ENCODE measurements at regions not wholly inside any gene's neighbourhood (a gene's known extent, or its start where the extent isn't known, plus 50 kb on each side); places are given as distances from the start of the nearest gene placed in this dataset.

DNA sequence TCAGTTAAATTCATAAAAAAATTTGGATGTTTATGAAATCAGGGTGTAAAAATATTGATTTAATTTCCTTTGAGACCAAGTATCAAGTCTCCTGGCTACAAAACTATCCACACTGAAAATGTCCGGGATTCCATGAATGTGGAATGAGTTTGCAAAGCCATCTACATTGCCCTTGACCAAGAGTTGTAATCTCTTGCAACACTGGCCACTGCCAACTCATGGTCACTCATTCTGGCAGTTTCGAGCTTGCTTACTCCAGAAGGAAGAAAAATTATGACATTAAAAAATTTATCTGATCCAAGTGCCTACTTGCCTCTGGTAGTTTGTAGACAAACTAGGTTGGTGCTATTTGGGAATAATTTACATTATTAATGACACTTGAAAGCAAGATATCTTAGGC, 84.2 kb downstream of the NPY start:
- no peak for DNase-seq (ENCODE audit: low spot score)
- no peaks in the 10 kb centered on the region for H3K36me3 ChIP-seq
- ATAC-seq (ENCODE audit: insufficient number of reproducible peaks, low FRiP score, low read depth), result no peak
- no peak overlapping the region for H3K27ac ChIP-seq
- H3K4me1 ChIP-seq (ENCODE audit: control insufficient read depth in 1 of 2, low read depth in 2 of 2), result no peaks in the 10 kb centered on the region
- no peaks in the 10 kb centered on the region for H3K9me3 ChIP-seq
- no peak overlapping the region for H3K4me3 ChIP-seq
- TF ChIP-seq, protein P1, sequence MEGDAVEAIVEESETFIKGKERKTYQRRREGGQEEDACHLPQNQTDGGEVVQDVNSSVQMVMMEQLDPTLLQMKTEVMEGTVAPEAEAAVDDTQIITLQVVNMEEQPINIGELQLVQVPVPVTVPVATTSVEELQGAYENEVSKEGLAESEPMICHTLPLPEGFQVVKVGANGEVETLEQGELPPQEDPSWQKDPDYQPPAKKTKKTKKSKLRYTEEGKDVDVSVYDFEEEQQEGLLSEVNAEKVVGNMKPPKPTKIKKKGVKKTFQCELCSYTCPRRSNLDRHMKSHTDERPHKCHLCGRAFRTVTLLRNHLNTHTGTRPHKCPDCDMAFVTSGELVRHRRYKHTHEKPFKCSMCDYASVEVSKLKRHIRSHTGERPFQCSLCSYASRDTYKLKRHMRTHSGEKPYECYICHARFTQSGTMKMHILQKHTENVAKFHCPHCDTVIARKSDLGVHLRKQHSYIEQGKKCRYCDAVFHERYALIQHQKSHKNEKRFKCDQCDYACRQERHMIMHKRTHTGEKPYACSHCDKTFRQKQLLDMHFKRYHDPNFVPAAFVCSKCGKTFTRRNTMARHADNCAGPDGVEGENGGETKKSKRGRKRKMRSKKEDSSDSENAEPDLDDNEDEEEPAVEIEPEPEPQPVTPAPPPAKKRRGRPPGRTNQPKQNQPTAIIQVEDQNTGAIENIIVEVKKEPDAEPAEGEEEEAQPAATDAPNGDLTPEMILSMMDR (IDR thresholded peaks at IDR 0.05), result no peak
- H3K27me3 ChIP-seq (replicated peaks; ENCODE audit: insufficient read depth), result no peaks in the 10 kb centered on the region

DNA sequence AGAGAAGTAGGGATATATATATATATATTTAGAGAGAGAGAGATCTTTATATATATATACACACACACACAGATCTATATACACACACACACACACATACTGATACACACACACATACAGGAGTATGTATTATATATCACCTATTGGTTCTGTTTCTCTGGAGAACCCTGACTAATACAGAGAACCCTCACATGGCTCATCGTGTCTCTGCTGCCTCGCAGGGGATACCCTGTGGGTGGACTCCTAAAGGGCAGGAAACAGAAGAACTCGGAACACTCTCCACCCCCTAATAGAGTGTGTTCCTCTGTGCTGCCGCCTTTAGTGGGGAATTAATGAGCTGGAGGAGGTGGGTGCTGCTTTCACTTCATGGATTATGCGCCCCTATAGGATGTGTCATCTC, 86.6 kb downstream of the NPY start:
- no peak for ATAC-seq (ENCODE audit: insufficient number of reproducible peaks, low FRiP score, low read depth)
- TF ChIP-seq, protein P1 (IDR thresholded peaks at IDR 0.05), result no peak

DNA sequence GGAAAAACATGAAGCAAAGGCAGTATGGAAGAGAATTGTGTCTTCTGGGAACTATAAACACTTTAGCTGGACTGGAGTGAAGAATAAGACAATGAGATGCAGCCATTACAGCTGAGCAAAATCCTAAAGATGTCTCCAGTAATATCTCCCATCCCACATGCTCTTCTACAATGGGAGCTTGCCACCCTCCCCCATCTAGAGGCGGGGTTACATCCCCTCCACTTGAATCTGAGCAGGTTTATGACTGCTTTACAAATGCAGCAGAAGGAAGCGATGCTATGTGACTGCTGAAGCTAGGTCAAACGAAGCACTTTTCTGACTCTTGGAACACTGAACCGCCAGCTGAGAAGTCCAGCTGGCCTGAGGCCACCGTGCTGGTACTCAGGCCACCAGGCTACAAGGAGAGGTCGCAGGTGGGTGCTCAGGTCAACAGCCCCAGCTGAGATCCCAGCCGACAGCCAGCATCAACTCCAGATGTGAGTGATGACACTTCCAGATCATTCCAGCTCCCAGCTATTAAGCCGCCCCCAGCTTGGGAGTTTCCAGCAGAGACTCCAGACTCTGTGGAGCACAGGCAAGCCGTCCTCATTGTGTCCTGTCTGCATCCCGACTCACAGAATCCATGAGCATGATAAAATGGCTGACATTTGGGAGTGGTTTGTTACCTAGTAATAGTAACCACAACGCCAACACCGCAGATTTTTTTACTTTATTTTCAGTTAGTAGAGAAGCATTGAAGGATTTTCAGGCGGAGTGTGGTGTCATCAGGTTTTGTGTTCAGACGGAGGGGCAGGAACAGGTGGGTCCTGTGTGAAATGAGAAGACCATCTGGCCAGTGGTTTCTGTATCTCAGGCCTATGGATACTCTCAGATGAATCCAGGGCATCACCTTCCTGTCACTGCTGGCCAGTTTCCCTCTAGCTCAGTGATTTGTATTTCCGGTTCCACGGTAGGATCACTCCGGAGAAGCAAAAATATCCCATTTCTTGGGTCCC, 89.3 kb downstream of the NPY start:
- Histone ChIP-seq H3K4me3 (no peak overlapping the region), H3K9me3 (no peaks in the 10 kb centered on the region), H3K27me3 (replicated peaks; ENCODE audit: insufficient read depth) (no peaks in the 10 kb centered on the region), H3K27ac (no peak overlapping the region), H3K4me1 (ENCODE audit: control insufficient read depth in 1 of 2, low read depth in 2 of 2) (no peaks in the 10 kb centered on the region), H3K36me3 (no peaks in the 10 kb centered on the region)
- TF ChIP-seq, protein P1 (IDR thresholded peaks at IDR 0.05), result no peak
- no peak for DNase-seq (ENCODE audit: low spot score)
- no peak for ATAC-seq (ENCODE audit: insufficient number of reproducible peaks, low FRiP score, low read depth)

More for the DNA sequence above, 86.6 kb downstream of the NPY start:
- Histone ChIP-seq H3K27ac (no peak overlapping the region), H3K27me3 (replicated peaks; ENCODE audit: insufficient read depth) (no peaks in the 10 kb centered on the region), H3K9me3 (no peaks in the 10 kb centered on the region), H3K36me3 (no peaks in the 10 kb centered on the region), H3K4me3 (no peak overlapping the region), H3K4me1 (ENCODE audit: control insufficient read depth in 1 of 2, low read depth in 2 of 2) (no peaks in the 10 kb centered on the region)
- DNase-seq (ENCODE audit: low spot score), result no peak

DNA sequence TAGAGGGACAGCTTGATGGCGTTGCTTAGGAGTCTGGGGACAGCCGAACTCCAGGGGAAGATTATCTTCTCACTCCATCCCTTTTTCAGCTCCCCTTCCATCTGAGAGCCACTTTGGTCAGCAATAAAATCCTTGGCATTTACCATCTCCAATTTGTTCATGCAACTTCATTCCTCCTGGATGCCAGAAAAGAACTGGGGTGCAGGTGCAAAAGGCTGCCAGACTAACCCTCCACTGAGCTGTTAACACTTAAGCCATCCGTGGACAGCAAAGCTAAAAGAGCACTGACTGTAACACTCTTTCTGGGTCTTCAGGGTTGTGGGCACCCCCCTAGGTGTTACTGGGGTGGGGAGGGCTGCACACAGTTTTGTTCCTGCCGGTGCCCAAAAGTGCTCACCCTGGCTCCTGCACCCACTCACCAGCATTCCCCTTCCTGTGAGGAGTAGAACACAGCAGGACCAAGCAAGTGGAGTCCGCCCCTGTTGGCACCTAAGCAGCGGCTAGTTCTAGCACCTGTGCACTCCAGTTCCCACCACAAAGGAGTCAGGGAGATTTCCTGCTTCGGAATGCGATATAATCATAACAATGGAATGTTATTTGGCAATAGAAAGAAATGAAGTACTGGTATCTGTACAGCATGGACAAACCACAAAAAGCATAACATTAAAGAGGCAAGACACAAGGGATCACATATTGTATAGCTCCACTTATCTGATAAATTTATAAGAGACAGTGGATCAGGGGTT, 95.1 kb downstream of the NPY start:
- Histone ChIP-seq H3K9me3 (peaks cover 3% of the 10 kb centered on the region), H3K4me1 (ENCODE audit: control insufficient read depth in 1 of 2, low read depth in 2 of 2) (no peaks in the 10 kb centered on the region), H3K4me3 (no peak overlapping the region), H3K27me3 (replicated peaks; ENCODE audit: insufficient read depth) (no peaks in the 10 kb centered on the region), H3K36me3 (no peaks in the 10 kb centered on the region), H3K27ac (no peak overlapping the region)
- TF ChIP-seq, protein P1 (IDR thresholded peaks at IDR 0.05), result no peak
- DNase-seq (ENCODE audit: low spot score), result no peak
- ATAC-seq (ENCODE audit: insufficient number of reproducible peaks, low FRiP score, low read depth), result no peak

DNA sequence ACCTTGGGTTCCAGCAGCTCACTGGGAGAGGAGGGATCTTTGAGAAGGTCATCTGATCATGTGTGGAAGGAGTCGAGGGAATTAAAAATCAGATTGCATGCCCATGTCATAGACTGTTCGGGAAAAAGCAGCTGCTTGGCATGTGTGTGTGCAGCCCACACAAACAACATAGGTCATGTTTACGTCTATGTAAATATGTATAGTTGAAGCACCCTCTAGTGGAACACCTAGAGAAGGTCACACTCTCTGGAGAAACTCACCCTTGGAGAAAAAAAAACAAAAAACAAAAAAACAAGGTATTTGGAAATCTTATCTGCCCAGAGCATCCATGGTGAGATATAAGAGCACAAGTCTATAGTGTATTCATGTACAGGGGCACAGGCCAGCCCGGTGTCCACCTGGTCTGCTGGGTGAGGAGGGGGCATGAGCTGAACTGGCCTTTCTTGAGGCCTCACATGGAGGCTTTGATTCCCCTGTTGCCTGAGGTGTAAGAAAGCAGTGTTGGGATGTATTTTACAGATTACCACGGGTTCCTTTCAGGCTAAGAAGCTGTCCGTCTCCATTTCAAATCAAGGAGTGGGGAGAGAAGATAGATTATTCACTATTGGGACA, 98.0 kb downstream of the NPY start:
- Histone ChIP-seq H3K9me3 (peaks cover 3% of the 10 kb centered on the region), H3K36me3 (no peaks in the 10 kb centered on the region), H3K4me3 (no peak overlapping the region), H3K4me1 (ENCODE audit: control insufficient read depth in 1 of 2, low read depth in 2 of 2) (no peaks in the 10 kb centered on the region), H3K27me3 (replicated peaks; ENCODE audit: insufficient read depth) (no peaks in the 10 kb centered on the region), H3K27ac (no peak overlapping the region)
- ATAC-seq (ENCODE audit: insufficient number of reproducible peaks, low FRiP score, low read depth), result no peak
- no peak for DNase-seq (ENCODE audit: low spot score)
- TF ChIP-seq, protein P1 (IDR thresholded peaks at IDR 0.05), result no peak

Measured in thoracic aorta (tissue), 2 donors.